GM04503 (cell line): ENCODE measurements at regions not wholly inside any gene's neighbourhood (a gene's known extent, or its start where the extent isn't known, plus 50 kb on each side); places are given as distances from the start of the nearest gene placed in this dataset.

ENCODE experiments used
- DNase-seq: peaks from one replicate; pipeline ENCODE4 v3.0.0-alpha.2; 2012; ENCODE audit warnings: low read depth

DNA sequence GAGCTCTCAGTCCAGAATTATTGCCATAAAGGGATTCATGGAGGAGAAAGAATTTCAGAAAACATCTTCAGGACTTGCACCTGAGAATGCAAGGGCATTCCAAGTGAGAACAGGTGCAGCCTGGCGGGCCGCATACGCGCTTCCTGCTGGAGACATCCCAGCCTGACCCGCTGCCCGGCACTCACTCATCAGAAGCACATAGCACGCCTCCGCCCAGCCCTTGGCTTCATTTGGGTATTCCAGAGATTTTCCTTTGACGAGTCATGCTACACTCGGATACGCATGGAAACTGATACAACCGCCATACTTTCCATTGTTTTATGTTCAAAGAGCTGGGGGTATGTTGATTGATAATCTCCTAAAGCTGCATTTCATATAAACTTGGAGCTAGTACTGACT, 228.0 kb upstream of the ID2 start:
- no peak for DNase-seq

DNA sequence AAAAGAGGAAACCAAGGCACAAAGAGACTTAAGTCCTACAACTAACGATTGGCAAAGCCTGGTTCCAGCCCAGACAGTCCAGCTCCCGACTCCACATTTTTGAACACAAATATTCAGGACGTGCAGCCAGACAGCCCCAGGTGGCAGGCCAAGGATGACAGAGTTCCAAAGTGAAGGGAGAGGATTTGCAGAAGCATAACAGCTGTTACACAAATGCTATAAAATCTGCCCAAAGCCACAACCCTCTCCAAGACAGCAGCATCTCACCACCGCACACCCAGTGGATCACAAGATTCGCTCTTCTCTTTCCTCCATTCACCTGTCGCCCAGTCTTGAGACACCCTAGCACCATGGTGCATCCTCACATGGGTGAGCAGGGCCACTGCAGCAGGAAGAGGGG, 227.1 kb upstream of the ID2 start:
- no peak for DNase-seq

DNA sequence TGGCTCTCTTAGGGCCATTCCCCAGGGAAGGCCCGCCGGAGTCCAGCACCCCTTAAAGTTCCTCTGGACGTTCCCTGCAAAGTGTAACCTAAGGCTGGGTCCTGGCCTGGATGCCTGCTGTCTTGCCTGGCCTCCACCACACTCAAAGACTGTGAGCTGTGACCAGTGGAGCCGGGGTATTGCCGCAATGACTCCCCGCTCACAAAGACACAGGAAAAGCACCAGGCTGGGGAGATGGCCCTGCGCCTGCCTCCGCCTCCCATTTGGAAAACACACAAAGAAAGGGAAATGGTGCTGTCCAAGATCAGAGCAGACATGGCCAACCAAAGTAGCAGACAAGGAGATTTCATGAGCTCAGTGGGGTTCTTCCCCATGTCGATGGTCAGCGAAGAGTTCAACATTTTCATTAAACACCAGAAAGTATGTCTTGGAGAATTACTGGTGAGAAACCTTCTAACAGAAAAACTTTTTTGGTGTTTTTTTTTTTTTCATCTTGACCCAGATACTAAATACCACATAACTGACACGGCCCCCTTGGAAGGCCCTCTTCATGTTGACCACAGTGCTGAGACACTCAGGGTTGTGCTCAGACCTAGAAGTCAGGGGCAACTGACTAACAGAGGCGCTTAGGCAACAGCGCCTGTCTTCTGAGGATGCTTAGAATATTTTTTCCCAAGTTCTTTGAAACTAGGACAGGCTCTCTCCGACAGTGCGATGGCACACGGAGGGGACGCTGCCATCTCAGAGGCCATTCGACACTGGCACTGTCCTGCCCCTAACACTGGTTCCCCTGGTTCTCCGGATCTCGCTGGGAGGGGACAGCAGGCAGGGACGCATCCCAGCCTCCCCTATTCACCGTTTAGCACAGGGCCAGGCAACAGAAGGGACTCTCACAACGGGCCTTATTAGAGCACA, 226.4 kb upstream of the ID2 start:
- no peak for DNase-seq

DNA sequence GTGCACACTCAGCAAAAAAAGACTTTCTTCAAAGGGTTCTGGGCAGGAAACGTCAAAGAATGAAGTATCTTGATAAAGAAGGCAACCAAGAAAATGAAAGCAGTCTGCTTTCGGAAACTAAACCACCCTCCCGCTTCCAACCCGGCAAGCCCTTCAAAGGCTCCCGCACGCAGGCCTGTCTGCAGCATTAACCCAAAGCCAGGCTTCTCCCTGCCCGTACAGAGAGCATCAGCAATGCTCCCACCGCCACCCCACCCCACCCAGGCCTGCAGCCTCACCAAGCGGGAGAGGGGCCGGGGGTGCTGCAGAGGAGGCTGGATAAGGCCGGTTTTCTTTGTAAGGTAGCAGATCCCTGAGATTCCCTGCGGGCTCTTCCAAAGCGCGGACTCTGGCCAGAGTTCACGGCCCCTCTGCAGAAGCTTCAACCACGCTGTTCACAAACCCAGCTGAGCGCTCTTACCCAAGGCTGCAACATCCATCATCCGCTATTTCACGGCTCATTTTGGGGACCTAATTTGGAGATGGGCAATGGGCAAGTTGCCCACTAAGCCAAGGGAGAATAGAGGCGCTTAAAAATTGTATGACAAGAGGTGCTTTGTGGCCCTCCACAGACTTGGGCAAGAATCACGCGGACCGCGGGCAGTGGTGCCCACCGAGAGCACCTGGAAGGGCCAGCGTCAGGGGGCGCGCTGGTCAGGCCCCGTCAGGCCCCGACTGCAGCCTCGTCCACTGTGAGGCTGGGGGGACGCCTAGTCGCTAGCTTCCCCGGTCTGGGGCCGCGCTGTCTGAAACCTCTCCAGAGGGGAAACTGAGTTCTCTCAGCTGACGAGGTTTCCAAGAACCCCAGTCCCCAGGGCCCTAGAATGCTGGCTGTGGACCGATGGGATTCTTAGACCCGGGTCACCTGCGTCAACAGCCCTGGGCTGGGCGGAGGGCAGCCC, 225.4 kb upstream of the ID2 start:
- DNase-seq = no peak

DNA sequence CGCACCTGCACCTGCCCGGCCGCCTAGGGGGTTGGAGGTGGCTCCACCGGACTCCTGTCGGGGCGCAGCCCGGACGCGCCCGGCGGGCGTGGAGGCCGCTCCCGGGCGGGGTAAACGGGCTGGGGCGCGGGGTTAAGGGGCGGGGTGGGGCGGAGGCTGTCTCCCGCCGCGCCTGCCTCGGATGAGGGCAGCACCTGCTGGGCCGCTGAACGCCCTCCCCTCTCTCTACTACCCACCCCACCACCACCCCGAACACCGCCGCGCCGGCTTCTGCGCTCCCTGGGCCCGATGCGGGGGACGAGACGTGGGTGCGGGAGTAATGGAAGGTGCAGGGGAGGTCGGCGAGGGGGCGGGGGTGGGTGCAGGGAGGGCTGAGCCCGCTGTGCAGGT, 224.8 kb upstream of the ID2 start:
- no peak for DNase-seq

DNA sequence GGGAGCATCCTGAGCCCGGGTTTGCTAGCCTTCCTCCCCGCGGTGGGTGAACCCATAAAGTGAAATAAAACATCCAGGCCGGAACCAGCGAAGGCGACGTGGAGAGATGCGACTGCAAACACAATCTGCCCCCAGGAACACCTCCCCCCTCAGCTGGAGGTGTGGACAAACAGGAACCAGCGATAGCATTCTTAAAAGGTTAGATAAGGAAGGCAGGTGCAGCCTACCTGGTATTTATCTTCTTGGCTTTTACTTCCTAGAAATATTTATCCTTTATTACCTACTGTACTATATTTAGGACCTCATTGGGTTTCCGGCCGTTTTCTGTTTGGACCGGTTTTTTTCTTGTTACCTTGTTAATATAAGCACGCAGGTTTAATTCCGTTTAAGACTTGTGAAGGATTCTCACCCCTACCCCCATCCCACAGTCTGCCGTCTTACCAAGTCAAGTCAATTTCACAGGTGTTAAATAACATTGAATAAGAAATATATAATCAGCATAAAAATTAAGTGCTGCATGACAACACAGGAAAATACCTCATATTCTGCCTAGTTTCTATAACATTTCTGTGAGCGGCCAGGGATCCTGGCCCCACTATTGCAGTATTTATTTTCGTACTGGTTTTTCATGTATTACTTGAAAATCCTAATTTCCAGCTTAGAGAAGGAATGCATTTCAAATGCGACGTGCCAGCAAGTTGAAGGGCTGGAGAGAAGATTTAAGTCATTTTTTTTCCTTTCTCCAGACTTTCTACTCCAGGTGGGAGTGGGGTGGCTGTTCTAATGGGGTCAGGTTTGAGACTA, 224.0 kb upstream of the ID2 start:
- no peak for DNase-seq

DNA sequence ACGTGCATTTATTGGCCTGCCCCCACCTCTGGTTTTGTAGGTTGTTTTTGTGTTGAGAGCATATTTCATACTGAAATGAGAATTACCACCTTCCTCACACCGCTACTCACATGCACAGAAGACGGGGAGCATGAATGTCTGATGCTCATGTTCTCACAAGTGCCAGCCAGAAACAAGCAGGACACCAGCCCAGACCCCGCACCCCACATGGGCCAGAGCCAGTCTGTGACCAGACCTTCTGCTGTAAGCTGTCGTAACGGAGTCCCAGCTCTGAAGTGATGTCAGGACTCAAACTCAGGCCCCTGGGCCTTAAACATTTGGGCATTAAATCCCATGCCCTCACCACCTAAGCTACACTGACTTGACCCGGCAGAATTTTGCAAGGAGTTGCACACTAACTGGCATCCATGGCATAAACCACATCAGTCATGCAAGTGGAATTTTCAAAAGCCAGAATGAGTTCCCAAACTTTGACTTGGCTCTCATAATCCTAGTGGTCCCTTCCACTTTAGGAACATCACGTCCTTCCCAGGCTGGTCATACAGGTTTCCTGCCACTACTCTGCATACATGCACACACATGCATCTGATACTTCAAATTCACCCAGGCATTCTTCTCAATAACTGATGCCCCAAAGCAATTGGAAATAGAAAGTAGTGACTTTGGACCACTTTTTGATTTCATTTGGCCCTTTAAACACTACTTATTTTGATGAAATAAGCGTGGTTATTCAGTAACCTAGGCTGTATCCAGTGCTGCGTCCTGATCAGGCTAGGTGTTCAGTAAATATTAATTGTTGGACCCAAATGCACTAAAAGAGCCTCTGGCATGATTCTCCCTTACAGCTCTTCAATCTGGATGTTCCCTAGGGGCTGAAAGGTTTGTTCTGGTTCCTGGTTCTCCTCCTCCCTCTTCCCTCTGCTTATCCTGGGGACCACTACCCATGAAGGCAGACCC, 223.1 kb upstream of the ID2 start:
- DNase-seq = no peak

DNA sequence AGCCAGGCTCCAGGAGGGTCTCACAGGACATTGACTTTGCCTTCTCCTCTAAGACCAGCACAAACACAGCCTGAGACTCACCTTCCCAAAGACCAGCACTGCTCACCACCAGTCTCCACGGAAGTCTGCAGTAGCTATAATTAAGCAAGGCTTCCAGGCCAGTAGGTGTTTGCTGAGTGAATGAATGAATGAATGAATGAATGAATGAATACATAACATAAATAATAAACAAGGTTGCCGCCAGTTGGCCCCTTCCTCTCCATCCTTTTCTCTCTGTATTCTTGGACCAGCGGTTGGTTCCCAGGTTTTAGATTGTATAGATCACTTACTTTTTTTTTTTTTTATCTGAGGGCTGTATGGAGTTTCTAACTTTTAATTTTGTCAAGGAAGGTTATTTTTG, 222.4 kb upstream of the ID2 start:
- DNase-seq = no peak

DNA sequence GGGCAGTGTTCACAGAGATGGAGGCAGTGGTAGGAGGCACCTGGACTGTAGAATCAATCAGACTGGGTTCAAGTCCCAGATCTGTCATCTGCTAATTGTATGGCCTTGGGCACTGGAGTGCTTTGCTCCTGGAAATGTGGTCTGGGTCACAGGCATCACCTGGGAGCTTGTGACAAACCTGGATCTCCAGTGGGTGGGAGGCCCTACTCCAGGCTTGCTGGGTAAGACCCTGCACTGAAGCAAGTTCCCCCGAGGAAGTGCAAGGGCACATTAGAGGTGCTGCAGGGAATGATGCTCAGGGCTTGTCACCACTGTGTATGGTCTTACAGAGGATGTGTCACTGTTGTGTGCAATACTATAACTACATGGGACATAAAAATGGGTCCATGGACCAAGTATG, 220.5 kb upstream of the ID2 start:
- DNase-seq = no peak

DNA sequence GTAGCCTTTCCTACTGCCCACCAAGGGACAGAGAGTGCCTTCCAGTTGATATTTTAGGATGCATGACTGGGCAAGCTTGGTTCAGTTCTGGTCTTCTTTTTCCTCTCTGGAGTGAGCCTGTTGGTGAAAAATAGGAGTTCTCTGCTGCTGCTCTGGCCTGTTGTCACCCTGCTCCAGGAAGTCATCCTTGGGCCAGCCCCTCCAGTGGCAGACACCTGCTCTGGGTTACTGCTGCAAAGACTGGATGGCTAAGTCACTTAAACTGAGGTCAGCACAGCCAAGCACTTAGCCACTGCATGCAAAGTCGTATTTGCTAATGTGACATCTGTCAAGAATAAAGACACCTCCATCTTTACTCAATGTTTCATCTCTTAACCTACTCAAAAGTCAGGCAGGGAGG, 219.6 kb upstream of the ID2 start:
- DNase-seq = no peak

DNA sequence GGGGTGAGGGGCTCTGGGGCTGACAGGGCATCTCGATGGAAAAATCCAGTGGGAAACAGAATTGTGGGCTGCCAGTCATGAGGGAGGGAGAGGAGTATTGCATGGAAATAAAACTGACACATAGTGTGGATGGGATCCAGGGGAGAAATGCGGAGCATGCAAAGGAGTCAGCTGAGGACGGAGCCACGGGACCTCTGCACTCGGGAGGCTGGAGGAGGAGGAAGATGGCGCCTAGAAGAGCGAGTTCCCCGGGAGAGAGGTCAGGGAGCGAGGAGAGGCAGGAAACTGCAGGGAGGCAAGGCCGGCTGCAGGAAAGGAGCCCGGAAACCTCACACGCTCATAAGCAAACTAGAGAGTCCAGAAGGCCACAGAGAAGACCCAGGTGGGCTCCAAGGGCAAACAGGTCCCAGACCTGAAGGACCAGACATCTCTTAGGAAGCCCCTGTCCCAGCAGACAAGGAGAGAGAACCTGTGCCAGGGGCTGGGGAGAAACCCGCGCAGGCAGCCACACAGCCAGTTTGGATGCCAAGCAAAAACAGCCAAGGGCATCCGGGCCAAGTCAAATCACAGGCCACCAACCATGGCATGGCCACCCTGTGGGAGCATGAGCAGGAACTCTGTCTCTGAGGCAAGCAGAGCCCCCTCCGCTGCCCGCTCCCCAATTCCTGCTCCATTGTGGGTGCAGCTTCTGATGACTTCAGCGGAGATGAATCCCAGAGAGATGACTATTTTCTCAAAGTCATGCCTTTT, 218.8 kb upstream of the ID2 start:
- no peak for DNase-seq

DNA sequence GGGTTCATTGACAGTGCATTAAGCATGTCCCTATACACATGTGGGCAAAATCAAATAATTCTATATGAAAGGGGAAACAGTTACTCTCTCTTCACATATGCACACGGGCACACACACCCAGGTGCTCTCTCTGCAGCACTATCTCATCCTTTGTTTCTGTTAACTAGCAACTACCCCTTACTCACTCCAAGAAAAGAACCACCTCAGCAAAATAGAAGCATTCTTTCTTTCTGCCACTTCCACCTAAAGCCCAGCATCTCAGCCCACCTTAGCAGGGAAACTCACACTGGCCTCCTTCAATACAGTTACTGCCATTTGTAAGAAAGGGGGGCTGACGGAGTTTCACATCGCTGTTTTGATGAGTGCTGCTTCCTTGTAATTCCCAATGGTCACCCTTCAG, 216.3 kb upstream of the ID2 start:
- DNase-seq = no peak

DNA sequence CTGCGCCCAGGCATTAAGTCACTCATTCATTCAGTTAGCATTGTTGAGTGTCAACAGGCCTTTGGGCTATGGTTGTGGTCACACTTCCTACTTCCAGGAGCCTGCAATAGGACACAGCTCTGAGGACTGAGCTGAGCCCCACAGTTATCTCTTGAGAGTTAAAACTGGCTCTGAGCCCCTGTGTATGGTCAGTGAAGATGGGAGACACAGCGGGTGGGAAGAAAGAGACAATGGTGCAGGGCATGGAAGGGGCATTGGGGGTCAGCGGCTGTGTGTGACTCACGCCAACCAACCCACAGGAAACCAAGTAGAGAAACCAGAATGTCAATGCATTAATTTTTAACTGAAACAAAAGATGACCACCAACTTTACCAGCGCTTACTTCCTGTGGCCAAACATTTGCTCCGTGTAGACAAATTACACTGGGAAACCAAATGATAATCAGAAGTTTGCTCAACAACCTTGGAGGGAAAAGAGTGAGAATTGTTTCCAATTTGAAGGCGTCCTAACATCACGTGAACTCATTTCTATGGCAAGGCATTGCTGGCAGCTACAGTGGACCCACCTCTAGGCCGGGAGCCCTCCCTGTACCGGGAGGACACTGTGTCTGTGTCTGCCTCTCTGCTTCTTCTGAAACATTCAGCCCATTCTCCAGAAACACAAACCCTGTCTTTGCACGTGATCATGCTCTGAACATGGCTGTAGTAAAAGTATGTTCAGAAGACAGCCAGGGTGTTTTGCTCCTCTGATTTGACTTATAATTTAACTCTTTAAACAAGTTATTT, 212.0 kb upstream of the ID2 start:
- no peak for DNase-seq

DNA sequence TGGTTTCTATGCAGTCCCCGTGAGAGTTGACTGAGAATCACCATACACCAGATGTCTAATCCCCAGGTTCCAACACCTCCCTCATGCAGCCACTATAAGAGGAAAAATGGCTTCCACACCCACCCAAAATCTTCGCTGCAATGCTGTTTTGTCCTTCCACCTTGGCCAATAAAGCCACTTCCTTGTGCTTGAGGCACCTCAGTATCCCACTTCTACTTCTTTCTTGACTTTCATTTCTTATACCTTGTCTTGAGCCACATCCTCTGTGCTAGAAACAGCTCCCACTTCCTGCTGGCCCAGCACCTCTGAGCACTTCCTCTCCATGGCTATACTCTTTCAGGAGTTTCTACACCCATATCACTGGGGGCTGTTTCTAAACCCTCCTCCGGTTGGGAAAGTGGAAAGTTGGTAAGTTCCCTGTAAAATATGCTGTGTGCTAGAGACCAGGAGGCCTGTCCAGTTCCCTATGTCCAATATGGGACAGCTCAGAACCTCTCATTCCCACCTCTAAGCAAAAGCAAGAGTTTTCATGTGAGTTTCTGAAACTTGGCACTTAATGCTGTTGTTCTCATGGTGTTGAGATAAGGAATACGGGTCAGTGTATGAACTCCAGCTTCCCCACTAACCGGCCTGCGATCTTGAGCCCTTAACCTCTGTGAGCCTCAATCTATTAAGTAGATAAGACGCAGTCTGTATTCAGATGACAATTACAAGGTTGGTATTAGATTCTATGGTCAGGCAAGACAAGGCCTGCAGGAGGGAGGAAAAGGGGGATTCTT, 209.1 kb upstream of the ID2 start:
- DNase-seq = no peak

DNA sequence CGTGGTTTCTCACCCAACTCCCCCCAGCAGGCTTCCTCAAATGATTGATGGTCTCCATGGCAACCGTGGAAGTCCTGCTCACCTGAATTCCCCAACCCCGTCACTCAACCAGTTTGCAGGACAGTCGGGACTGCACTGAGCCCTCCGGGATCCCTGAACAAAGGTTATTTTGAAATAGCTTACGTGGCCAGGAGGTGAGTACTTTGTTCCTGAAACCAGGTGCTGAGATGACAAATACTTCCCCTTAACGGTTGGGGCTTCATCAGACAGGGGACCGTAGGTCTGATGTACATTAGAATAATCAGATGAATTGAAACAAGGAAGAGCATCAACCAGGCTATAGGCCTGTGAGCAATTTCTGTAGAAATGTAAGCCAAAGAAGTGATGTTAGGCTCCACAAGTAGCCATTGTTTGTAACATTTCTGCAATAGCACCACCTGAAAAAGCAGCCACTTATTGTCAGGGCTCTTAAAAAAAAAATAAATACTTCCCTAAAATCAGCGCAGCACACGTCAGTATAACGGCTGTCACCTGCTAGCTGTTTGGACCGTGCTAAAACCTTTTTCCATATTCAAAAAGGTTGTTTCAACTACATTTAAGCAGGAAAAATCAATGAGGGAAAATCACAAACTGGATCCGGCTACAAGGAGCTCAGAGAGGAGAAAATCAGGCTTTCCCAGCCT, 206.4 kb upstream of the ID2 start:
- DNase-seq = no peak

DNA sequence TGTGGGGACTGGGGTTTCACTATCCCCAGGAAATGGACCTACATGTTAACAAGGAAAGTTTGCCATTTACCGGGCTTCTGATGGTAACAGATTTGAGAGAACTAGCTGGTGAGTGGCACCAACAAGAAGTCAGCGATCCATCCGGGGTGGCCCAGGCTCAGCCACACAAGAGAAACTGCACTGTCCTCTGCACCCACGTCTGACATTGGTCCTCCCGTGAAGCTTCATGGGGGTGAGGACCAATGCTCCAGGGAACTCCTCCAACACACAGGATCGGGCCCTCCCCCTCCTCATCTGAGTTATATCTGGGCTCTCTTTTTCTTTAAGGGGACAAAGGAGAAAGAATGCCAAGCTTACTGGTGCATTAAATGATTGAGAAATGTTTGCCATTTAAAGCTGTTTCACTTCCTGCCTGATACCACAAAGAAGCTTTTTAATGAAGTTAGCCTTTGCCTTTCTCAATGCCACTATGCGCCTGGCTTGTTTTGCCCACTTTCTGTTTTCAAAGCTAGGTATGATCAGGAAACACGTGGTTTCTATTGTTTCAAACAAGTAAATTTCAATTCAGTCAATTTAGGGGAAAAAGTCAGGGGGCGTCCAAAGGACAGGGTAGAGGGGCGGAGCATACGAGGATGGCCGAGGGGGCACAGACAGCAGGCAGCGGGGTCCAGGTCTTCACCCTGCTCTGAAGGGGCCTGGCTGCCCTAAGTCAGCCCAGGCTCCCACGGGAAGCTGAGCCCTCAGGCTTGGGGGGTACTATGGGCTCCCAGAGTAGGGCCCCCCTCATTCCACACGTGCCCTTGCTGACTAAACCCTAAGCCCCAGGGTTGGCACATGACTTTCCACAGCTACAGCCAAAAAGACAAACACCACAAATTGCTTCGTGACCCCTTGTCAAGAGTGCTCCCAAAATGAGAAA, 204.0 kb upstream of the ID2 start:
- DNase-seq = no peak

DNA sequence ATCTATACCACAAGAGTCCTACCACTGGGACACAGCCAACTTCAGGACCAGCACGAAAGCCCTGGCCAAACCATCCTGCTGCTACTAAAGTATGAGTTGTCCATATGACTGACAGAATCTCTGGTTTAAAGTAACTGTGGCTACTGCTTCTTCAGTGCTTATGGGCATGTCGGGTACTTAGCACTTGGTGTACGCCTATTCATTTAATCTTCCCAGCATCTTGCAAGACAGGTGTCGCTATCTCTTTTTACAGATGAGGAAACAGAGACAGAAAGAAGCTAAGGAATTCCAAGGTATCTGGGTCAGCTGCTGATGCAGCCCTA, 203.4 kb upstream of the ID2 start:
- no peak for DNase-seq
